ENCODE measurements at regions not wholly inside any gene's neighbourhood (a gene's known extent, or its start where the extent isn't known, plus 50 kb on each side); places are given as distances from the start of the nearest gene placed in this dataset.
"Not testable (repeated sequence)": the region's sequence is repeated elsewhere in the genome, so short reads cannot be mapped to it uniquely, and the experiment has no call there.

GRCh38 chr1:59201341-59201740, 95.6 kb upstream of the FGGY start:
- no peaks in the 10 kb centered on the region for H3K4me1 Mint-ChIP-seq (ENCODE audit: low read depth, unreplicated experiment)
- TF ChIP-seq, protein P1, sequence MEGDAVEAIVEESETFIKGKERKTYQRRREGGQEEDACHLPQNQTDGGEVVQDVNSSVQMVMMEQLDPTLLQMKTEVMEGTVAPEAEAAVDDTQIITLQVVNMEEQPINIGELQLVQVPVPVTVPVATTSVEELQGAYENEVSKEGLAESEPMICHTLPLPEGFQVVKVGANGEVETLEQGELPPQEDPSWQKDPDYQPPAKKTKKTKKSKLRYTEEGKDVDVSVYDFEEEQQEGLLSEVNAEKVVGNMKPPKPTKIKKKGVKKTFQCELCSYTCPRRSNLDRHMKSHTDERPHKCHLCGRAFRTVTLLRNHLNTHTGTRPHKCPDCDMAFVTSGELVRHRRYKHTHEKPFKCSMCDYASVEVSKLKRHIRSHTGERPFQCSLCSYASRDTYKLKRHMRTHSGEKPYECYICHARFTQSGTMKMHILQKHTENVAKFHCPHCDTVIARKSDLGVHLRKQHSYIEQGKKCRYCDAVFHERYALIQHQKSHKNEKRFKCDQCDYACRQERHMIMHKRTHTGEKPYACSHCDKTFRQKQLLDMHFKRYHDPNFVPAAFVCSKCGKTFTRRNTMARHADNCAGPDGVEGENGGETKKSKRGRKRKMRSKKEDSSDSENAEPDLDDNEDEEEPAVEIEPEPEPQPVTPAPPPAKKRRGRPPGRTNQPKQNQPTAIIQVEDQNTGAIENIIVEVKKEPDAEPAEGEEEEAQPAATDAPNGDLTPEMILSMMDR (IDR thresholded peaks at IDR 0.05; ENCODE audit: unreplicated experiment), result no peak
- no peak overlapping the region for H3K4me3 Mint-ChIP-seq (ENCODE audit: low read depth, unreplicated experiment)
- H3K36me3 Mint-ChIP-seq (ENCODE audit: insufficient read depth, unreplicated experiment), result no peaks in the 10 kb centered on the region
- no peaks in the 10 kb centered on the region for H3K27me3 Mint-ChIP-seq (ENCODE audit: unreplicated experiment)
- no peaks in the 10 kb centered on the region for H3K9me3 Mint-ChIP-seq (ENCODE audit: low read depth, unreplicated experiment)
- intact Hi-C loops (cut with micrococcal nuclease; ENCODE audit: unreplicated experiment), result no loop called here
- DNase-seq, result no peak
- no TSS peak for BruUV-seq (replicated peaks)
- H3K27ac Mint-ChIP-seq (ENCODE audit: unreplicated experiment), result no peak overlapping the region
- CTCF ChIA-PET, result no interaction called here

DNA sequence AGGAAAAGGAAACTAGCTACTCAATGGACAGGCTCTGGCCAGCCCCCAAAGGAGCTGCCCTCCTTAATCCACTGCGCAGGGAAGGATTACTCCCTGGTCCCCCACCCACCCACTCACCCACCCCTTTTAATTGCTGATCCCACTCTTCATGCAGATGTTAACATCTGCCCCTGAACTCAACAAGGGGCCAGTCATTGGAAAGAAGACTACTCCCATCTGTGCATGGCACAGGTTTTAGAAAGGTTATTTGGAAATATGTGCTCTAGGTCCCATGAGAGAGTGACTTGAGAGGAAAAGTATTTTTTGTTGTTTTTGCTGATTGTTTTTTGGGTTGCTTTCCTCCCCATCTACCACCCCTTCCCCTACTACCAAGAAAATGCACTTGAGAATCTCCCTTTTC, 94.4 kb upstream of the FGGY start:
- no peak overlapping the region for H3K27ac Mint-ChIP-seq (ENCODE audit: unreplicated experiment)
- DNase-seq, result no peak
- no peaks in the 10 kb centered on the region for H3K4me1 Mint-ChIP-seq (ENCODE audit: low read depth, unreplicated experiment)
- H3K4me3 Mint-ChIP-seq (ENCODE audit: low read depth, unreplicated experiment), result no peak overlapping the region
- H3K9me3 Mint-ChIP-seq (ENCODE audit: low read depth, unreplicated experiment), result no peaks in the 10 kb centered on the region
- H3K36me3 Mint-ChIP-seq (ENCODE audit: insufficient read depth, unreplicated experiment), result no peaks in the 10 kb centered on the region
- TF ChIP-seq, protein P1 (IDR thresholded peaks at IDR 0.05; ENCODE audit: unreplicated experiment), result no peak
- H3K27me3 Mint-ChIP-seq (ENCODE audit: unreplicated experiment), result no peaks in the 10 kb centered on the region
- no TSS peak for BruUV-seq (replicated peaks)
- intact Hi-C loops (cut with micrococcal nuclease; ENCODE audit: unreplicated experiment), result no loop called here
- CTCF ChIA-PET, result no interaction called here

- Mint-ChIP-seq H3K9me3 (ENCODE audit: low read depth, unreplicated experiment) (peaks cover 4% of the 10 kb centered on the region), H3K27me3 (ENCODE audit: unreplicated experiment) (no peaks in the 10 kb centered on the region), H3K27ac (ENCODE audit: unreplicated experiment) (no peak overlapping the region), H3K4me1 (ENCODE audit: low read depth, unreplicated experiment) (no peaks in the 10 kb centered on the region), H3K36me3 (ENCODE audit: insufficient read depth, unreplicated experiment) (no peaks in the 10 kb centered on the region), H3K4me3 (ENCODE audit: low read depth, unreplicated experiment) (no peak overlapping the region)
- no TSS peak for BruUV-seq (replicated peaks)
- CTCF ChIA-PET, result interaction anchor here (0.6 kb wide), 1 partner anchor 18 kb away, joined by 3 read pairs; no protein-coding TSS in a partner anchor
- TF ChIP-seq, protein P1 (IDR thresholded peaks at IDR 0.05; ENCODE audit: unreplicated experiment), result no peak
- intact Hi-C loops (cut with micrococcal nuclease; ENCODE audit: unreplicated experiment), result no loop called here
- peak; percentile 15 for DNase-seq
These were observed 92.9 kb upstream of the FGGY start for GRCh38 chr1:59204001-59204400.

DNA sequence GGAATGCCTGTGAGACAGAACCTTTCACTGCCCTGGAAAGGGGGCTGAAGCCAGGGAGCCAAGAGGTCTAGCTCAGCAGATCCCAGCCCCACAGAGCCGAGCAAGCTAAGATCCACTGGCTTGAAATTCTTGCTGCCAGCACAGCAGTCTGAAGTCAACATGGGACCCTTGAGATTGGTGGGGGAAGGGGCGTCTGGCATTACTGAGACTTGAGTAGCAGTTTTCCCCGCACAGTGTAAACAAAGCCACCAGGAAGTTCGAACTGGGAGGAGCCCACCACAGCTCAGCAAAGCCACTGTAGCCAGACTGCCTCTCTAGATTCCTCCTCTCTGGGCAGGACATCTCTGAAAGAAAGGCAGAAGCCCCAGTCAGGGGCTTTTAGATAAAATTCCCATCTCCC, 90.3 kb upstream of the FGGY start:
- DNase-seq; intact Hi-C loops (cut with micrococcal nuclease; ENCODE audit: unreplicated experiment); H3K4me3 Mint-ChIP-seq (ENCODE audit: low read depth, unreplicated experiment); H3K4me1 Mint-ChIP-seq (ENCODE audit: low read depth, unreplicated experiment); CTCF ChIA-PET; H3K9me3 Mint-ChIP-seq (ENCODE audit: low read depth, unreplicated experiment); H3K27me3 Mint-ChIP-seq (ENCODE audit: unreplicated experiment); BruUV-seq (replicated peaks); H3K27ac Mint-ChIP-seq (ENCODE audit: unreplicated experiment); H3K36me3 Mint-ChIP-seq (ENCODE audit: insufficient read depth, unreplicated experiment): not testable (repeated sequence)

DNA sequence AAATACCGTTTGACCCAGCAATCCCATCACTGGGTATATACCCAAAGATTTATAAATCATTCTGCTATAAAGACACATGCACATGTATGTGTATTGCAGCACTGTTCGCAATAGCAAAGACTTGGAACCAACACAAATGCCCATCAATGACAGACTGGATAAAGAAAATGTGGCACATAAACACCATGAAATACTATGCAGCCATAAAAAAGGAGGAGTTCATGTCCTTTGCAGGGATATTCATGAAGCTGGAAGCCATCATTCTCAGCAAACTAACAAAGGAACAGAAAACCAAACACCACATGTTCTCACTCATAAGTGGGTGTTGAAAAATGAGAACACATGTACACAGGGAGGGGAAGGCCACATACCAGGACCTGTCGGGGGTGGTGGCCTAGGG, 86.5 kb upstream of the FGGY start:
- DNase-seq; CTCF ChIA-PET; H3K4me3 Mint-ChIP-seq (ENCODE audit: low read depth, unreplicated experiment); H3K9me3 Mint-ChIP-seq (ENCODE audit: low read depth, unreplicated experiment); H3K36me3 Mint-ChIP-seq (ENCODE audit: insufficient read depth, unreplicated experiment); H3K27me3 Mint-ChIP-seq (ENCODE audit: unreplicated experiment); H3K27ac Mint-ChIP-seq (ENCODE audit: unreplicated experiment); BruUV-seq (replicated peaks); intact Hi-C loops (cut with micrococcal nuclease; ENCODE audit: unreplicated experiment): not testable (repeated sequence)
- peaks cover 17% of the 10 kb centered on the region for H3K4me1 Mint-ChIP-seq (ENCODE audit: low read depth, unreplicated experiment)

Measured in Calu3 (cell line).